CD4-positive, alpha-beta memory T cell (primary cell): ENCODE measurements at regions not wholly inside any gene's neighbourhood (a gene's known extent, or its start where the extent isn't known, plus 50 kb on each side); places are given as distances from the start of the nearest gene placed in this dataset.

Source experiments
- CTCF ChIA-PET: fragments of 350-600 bp; sonication (Branson Sonifier 250); formaldehyde crosslinking; loops from one replicate; lab custom pipeline; 2021; ENCODE audit warnings: inconsistent platforms; ENCODE audit not compliant: partially characterized antibody; lab: Charles Lee
- POLR2A ChIA-PET: fragments of 350-600 bp; sonication (Branson Sonifier 250); formaldehyde crosslinking; loops from one replicate; lab custom pipeline; 2021; ENCODE audit not compliant: partially characterized antibody; lab: Charles Lee
- DNase-seq, 5 donors: peaks; one replicate each; pipeline versions ENCODE4 v3.0.0 to v3.0.0-alpha.2; 2020 to 2022; ENCODE audit warnings: mixed read lengths in 1 of 5
- H3K27ac ChIP-seq: one replicate; pipeline ENCODE4 v1.7.0; 2013; ENCODE audit warnings: low read depth, low read length
- H3K27me3 ChIP-seq: 2 replicates; pipeline ENCODE4 v1.7.0; 2013; ENCODE audit warnings: mild to moderate bottlenecking, low read length, moderate library complexity; ENCODE audit not compliant: insufficient read depth
- H3K36me3 ChIP-seq: 2 replicates; pipeline ENCODE4 v1.7.0; 2013; ENCODE audit warnings: mild to moderate bottlenecking, low read length, moderate library complexity; ENCODE audit not compliant: insufficient read depth
- H3K4me1 ChIP-seq: 2 replicates; pipeline ENCODE4 v1.7.0; 2013; ENCODE audit warnings: mild to moderate bottlenecking, low read length, moderate library complexity; ENCODE audit not compliant: insufficient read depth
- H3K4me3 ChIP-seq, 2 donors: one replicate each; pipeline ENCODE4 v1.7.0; 2013; ENCODE audit warnings: low read length in 2 of 2, mild to moderate bottlenecking in 1 of 2
- H3K9me3 ChIP-seq, 2 donors: one replicate each; pipeline ENCODE4 v1.7.0; 2013; ENCODE audit warnings: low read length in 2 of 2, control low read depth in 1 of 2; ENCODE audit not compliant: control insufficient read depth in 1 of 2
- H3K27ac Mint-ChIP-seq, 7 donors: one replicate each; pipeline ENCODE4 v1.8.0; 2020 to 2021; ENCODE audit warnings: mixed read lengths in 7 of 7, mild to moderate bottlenecking in 6 of 7, inconsistent platforms in 3 of 7, moderate library complexity in 3 of 7
- H3K27me3 Mint-ChIP-seq, 2 donors: one replicate each; pipeline ENCODE4 v1.8.0; 2020 to 2021; ENCODE audit warnings: mixed read lengths in 2 of 2
- H3K36me3 Mint-ChIP-seq, 2 donors: one replicate each; pipeline ENCODE4 v1.8.0; 2020 to 2021; ENCODE audit warnings: mixed read lengths in 2 of 2, inconsistent platforms in 1 of 2, mild to moderate bottlenecking in 1 of 2
- H3K4me1 Mint-ChIP-seq, 4 donors: one replicate each; pipeline ENCODE4 v1.8.0; 2020 to 2021; ENCODE audit warnings: mixed read lengths in 4 of 4, mild to moderate bottlenecking in 1 of 4
- H3K4me3 Mint-ChIP-seq, 8 donors: one replicate each; pipeline ENCODE4 v1.8.0; 2020 to 2021; ENCODE audit warnings: mixed read lengths in 8 of 8, mild to moderate bottlenecking in 7 of 8, moderate library complexity in 6 of 8, inconsistent platforms in 3 of 8
- H3K9me3 Mint-ChIP-seq, 8 donors: one replicate each; pipeline ENCODE4 v1.8.0; 2020 to 2021; ENCODE audit warnings: mixed read lengths in 8 of 8, mild to moderate bottlenecking in 5 of 8, inconsistent platforms in 3 of 8, moderate library complexity in 1 of 8
- intact Hi-C: fragments of 100-400 bp; cut with micrococcal nuclease; formaldehyde crosslinking; loops from one replicate; pipeline ENCODE4 v1.15.1; 2023

GRCh38 chr2:16487686-16488085 is 177.9 kb downstream of the CYRIA start:
- Histone ChIP-seq H3K9me3 (no peaks in the 10 kb centered on the region), H3K27ac (no peak overlapping the region), H3K27me3 (no peaks in the 10 kb centered on the region), H3K4me3 (no peak overlapping the region), H3K4me1 (no peaks in the 10 kb centered on the region), H3K36me3 (no peaks in the 10 kb centered on the region)
- ChIA-PET CTCF (no interaction called here), POLR2A (no interaction called here)
- Mint-ChIP-seq H3K27me3 (peaks cover 2 to 5% of the 10 kb centered on the region in 2 donors), H3K36me3 (no peaks in the 10 kb centered on the region), H3K4me3 (no peak overlapping the region), H3K4me1 (no peaks in the 10 kb centered on the region), H3K27ac (no peak overlapping the region), H3K9me3 (peaks cover 0 to 2% (median 0%) of the 10 kb centered on the region in 8 donors)
- intact Hi-C loops = no loop called here
- DNase-seq = no peak

- POLR2A ChIA-PET = no interaction called here
- DNase-seq = no peak
- H3K27ac ChIP-seq = no peak overlapping the region
- H3K4me1 ChIP-seq = no peaks in the 10 kb centered on the region
- H3K27me3 ChIP-seq = no peaks in the 10 kb centered on the region
- Mint-ChIP-seq H3K9me3 (peaks cover 0 to 2% (median 0%) of the 10 kb centered on the region in 8 donors), H3K27ac (no peak overlapping the region), H3K27me3 (peaks cover 0 to 3% of the 10 kb centered on the region in 2 donors), H3K36me3 (no peaks in the 10 kb centered on the region), H3K4me3 (no peak overlapping the region), H3K4me1 (no peaks in the 10 kb centered on the region)
- no peak overlapping the region for H3K4me3 ChIP-seq
- H3K9me3 ChIP-seq = no peaks in the 10 kb centered on the region
- CTCF ChIA-PET = no interaction called here
- no peaks in the 10 kb centered on the region for H3K36me3 ChIP-seq
- intact Hi-C loops = no loop called here
These were observed 180.4 kb downstream of the CYRIA start for GRCh38 chr2:16485251-16485650.

GRCh38 chr2:16482460-16482859 is 183.2 kb downstream of the CYRIA start:
- POLR2A ChIA-PET = no interaction called here
- no peaks in the 10 kb centered on the region for H3K9me3 ChIP-seq
- peaks cover 0 to 2% (median 0%) of the 10 kb centered on the region in 8 donors for H3K9me3 Mint-ChIP-seq
- no peak overlapping the region for H3K4me3 Mint-ChIP-seq
- no peak overlapping the region for H3K27ac Mint-ChIP-seq
- no peaks in the 10 kb centered on the region for H3K36me3 Mint-ChIP-seq
- intact Hi-C loops = no loop called here
- CTCF ChIA-PET = no interaction called here
- H3K27me3 ChIP-seq = no peaks in the 10 kb centered on the region
- DNase-seq = no peak
- peaks cover 0 to 3% of the 10 kb centered on the region in 2 donors for H3K27me3 Mint-ChIP-seq
- no peak overlapping the region for H3K4me3 ChIP-seq
- no peaks in the 10 kb centered on the region for H3K4me1 ChIP-seq
- no peaks in the 10 kb centered on the region for H3K4me1 Mint-ChIP-seq
- H3K36me3 ChIP-seq = no peaks in the 10 kb centered on the region
- H3K27ac ChIP-seq = no peak overlapping the region

GRCh38 chr2:16481351-16481750 is 184.3 kb downstream of the CYRIA start:
- H3K4me1 ChIP-seq = no peaks in the 10 kb centered on the region
- no peaks in the 10 kb centered on the region for H3K9me3 ChIP-seq
- Mint-ChIP-seq H3K36me3 (no peaks in the 10 kb centered on the region), H3K27me3 (peaks cover 0 to 3% of the 10 kb centered on the region in 2 donors), H3K4me3 (no peak overlapping the region), H3K4me1 (no peaks in the 10 kb centered on the region), H3K9me3 (peaks cover 0 to 2% (median 0%) of the 10 kb centered on the region in 8 donors), H3K27ac (no peak overlapping the region)
- no peak overlapping the region for H3K4me3 ChIP-seq
- no peak overlapping the region for H3K27ac ChIP-seq
- CTCF ChIA-PET = no interaction called here
- no peaks in the 10 kb centered on the region for H3K27me3 ChIP-seq
- POLR2A ChIA-PET = no interaction called here
- no peak for DNase-seq
- no peaks in the 10 kb centered on the region for H3K36me3 ChIP-seq
- intact Hi-C loops = no loop called here

- Histone ChIP-seq H3K27ac (no peak overlapping the region), H3K9me3 (no peaks in the 10 kb centered on the region), H3K36me3 (no peaks in the 10 kb centered on the region), H3K4me3 (no peak overlapping the region), H3K4me1 (no peaks in the 10 kb centered on the region), H3K27me3 (no peaks in the 10 kb centered on the region)
- CTCF ChIA-PET = no interaction called here
- peaks cover 0 to 2% (median 0%) of the 10 kb centered on the region in 8 donors for H3K9me3 Mint-ChIP-seq
- POLR2A ChIA-PET = no interaction called here
- H3K4me1 Mint-ChIP-seq = no peaks in the 10 kb centered on the region
- DNase-seq = no peak
- H3K36me3 Mint-ChIP-seq = no peaks in the 10 kb centered on the region
- intact Hi-C loops = no loop called here
- no peak overlapping the region for H3K27ac Mint-ChIP-seq
- H3K4me3 Mint-ChIP-seq = no peak overlapping the region
- peaks cover 0 to 2% of the 10 kb centered on the region in 2 donors for H3K27me3 Mint-ChIP-seq
These were observed 185.9 kb downstream of the CYRIA start for GRCh38 chr2:16479721-16480120.

- H3K4me1 ChIP-seq = no peaks in the 10 kb centered on the region
- H3K4me3 ChIP-seq = no peak overlapping the region
- H3K4me1 Mint-ChIP-seq = no peaks in the 10 kb centered on the region
- H3K27me3 Mint-ChIP-seq = peaks cover 0 to 2% of the 10 kb centered on the region in 2 donors
- no peak overlapping the region for H3K27ac Mint-ChIP-seq
- H3K27me3 ChIP-seq = no peaks in the 10 kb centered on the region
- H3K36me3 ChIP-seq = no peaks in the 10 kb centered on the region
- no peak for DNase-seq
- no peak overlapping the region for H3K4me3 Mint-ChIP-seq
- H3K9me3 ChIP-seq = no peaks in the 10 kb centered on the region
- H3K9me3 Mint-ChIP-seq = peaks cover 0 to 2% (median 0%) of the 10 kb centered on the region in 8 donors
- intact Hi-C loops = no loop called here
- no peak overlapping the region for H3K27ac ChIP-seq
- POLR2A ChIA-PET = no interaction called here
- no peaks in the 10 kb centered on the region for H3K36me3 Mint-ChIP-seq
- CTCF ChIA-PET = no interaction called here
These were observed 187.0 kb downstream of the CYRIA start for GRCh38 chr2:16478434-16479210.

- no peak overlapping the region for H3K4me3 Mint-ChIP-seq
- CTCF ChIA-PET = no interaction called here
- no peaks in the 10 kb centered on the region for H3K36me3 Mint-ChIP-seq
- intact Hi-C loops = no loop called here
- Histone ChIP-seq H3K4me3 (no peak overlapping the region), H3K27ac (no peak overlapping the region), H3K9me3 (no peaks in the 10 kb centered on the region), H3K36me3 (no peaks in the 10 kb centered on the region), H3K4me1 (no peaks in the 10 kb centered on the region), H3K27me3 (no peaks in the 10 kb centered on the region)
- H3K27me3 Mint-ChIP-seq = peaks cover 1 to 3% of the 10 kb centered on the region in 2 donors
- H3K27ac Mint-ChIP-seq = no peak overlapping the region
- POLR2A ChIA-PET = no interaction called here
- no peak for DNase-seq
- H3K9me3 Mint-ChIP-seq = peaks cover 0 to 2% (median 0%) of the 10 kb centered on the region in 8 donors
- H3K4me1 Mint-ChIP-seq = no peaks in the 10 kb centered on the region
These were observed 188.0 kb downstream of the CYRIA start for GRCh38 chr2:16477648-16478047.
